NCI-H82 treated with DMSO at 0.1 percent for 48 hours (cell line): ENCODE measurements at regions not wholly inside any gene's neighbourhood (a gene's known extent, or its start where the extent isn't known, plus 50 kb on each side); places are given as distances from the start of the nearest gene placed in this dataset.
A peak's percentile ranks its signal among the peaks of the same experiment; 100 is the strongest.
"Not testable (repeated sequence)": the region's sequence is repeated elsewhere in the genome, so short reads cannot be mapped to it uniquely, and the experiment has no call there.

Experiments
- DNase-seq: peaks from one replicate; lab custom pipeline; 2025; ENCODE audit not compliant: unreplicated experiment; lab: John Stamatoyannopoulos, UW

- DNase-seq = no peak
Measured at GRCh38 chr12:67070307-67070600, 198.9 kb upstream of the CAND1 start.

- no peak for DNase-seq
Measured at GRCh38 chr12:67070604-67071003, 198.6 kb upstream of the CAND1 start.

GRCh38 chr12:67072281-67072680 is 196.9 kb upstream of the CAND1 start:
- not testable (repeated sequence) for DNase-seq

- DNase-seq = no peak
Measured at GRCh38 chr12:67073336-67073735, 195.8 kb upstream of the CAND1 start.

GRCh38 chr12:67074072-67074471 is 195.1 kb upstream of the CAND1 start:
- DNase-seq = no peak

- no peak for DNase-seq
Measured at GRCh38 chr12:67077617-67078016, 191.5 kb upstream of the CAND1 start.

GRCh38 chr12:67078957-67079356 is 190.2 kb upstream of the CAND1 start:
- no peak for DNase-seq

- DNase-seq = no peak
Measured at GRCh38 chr12:67080637-67081036, 188.5 kb upstream of the CAND1 start.

- DNase-seq = no peak
Measured at GRCh38 chr12:67082221-67082620, 186.9 kb upstream of the CAND1 start.

GRCh38 chr12:67085699-67086098 is 183.5 kb upstream of the CAND1 start:
- no peak for DNase-seq

GRCh38 chr12:67086116-67086515 is 183.0 kb upstream of the CAND1 start:
- DNase-seq = no peak

- DNase-seq = no peak
Measured at GRCh38 chr12:67088401-67089118, 180.6 kb upstream of the CAND1 start.

- no peak for DNase-seq
Measured at GRCh38 chr12:67091204-67091603, 178.0 kb upstream of the CAND1 start.

GRCh38 chr12:67091678-67092077 is 177.5 kb upstream of the CAND1 start:
- DNase-seq = no peak

- DNase-seq = not testable (repeated sequence)
Measured at GRCh38 chr12:67092934-67093333, 176.2 kb upstream of the CAND1 start.

- no peak for DNase-seq
Measured at GRCh38 chr12:67096533-67097318, 172.4 kb upstream of the CAND1 start.

GRCh38 chr12:67099858-67100257 is 169.3 kb upstream of the CAND1 start:
- no peak for DNase-seq

- DNase-seq = no peak
Measured at GRCh38 chr12:67103521-67103920, 165.6 kb upstream of the CAND1 start.

GRCh38 chr12:67107235-67107634 is 161.9 kb upstream of the CAND1 start:
- no peak for DNase-seq

- DNase-seq = no peak
Measured at GRCh38 chr12:67107751-67108269, 161.3 kb upstream of the CAND1 start.

GRCh38 chr12:67110345-67110744 is 158.8 kb upstream of the CAND1 start:
- peak; percentile 46 for DNase-seq

GRCh38 chr12:67111182-67111581 is 158.0 kb upstream of the CAND1 start:
- peak; percentile 3 for DNase-seq
